ENCODE measurements at regions not wholly inside any gene's neighbourhood (a gene's known extent, or its start where the extent isn't known, plus 50 kb on each side); places are given as distances from the start of the nearest gene placed in this dataset.
A peak's percentile ranks its signal among the peaks of the same experiment; 100 is the strongest.

- no peak for DNase-seq
Measured at GRCh38 chr16:86411897-86412296, 98.4 kb upstream of the FOXF1 start.

DNA sequence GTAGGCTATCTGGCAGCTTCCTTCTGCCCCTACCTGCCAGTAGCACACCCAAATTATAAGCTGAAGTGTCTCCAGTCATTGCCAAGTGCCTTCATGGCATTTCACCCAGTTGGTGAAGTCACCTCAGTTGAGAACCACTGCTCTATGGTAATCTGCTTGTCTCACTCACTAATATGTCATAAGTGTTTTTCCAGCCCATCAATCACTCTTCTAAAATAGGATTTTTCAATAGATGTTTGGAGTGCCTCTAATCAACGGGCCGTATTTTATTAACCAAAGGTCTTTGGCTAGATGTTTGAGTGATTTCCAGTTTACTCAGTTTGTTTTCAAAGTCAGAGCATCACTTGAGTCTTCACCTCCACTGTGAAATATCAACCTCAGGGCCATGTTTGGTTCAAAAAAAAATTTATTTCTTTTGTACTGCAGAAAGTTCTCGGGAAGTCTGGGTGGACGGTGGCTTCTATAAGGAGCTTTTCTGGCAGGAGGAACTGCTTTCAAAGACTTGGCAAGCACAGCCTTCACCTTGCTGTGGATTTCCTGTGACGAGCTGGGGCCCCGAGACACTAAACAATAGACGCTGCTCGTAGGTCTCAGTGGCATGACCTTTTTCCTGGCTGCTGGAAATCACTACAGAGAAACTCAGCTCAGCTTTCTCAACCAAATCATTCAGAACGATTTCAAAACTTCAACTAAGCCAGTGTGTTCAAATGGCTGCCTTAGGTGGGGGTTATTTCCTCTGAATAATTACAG lies 95.2 kb upstream of the FOXF1 start:
- DNase-seq = no peak

DNA sequence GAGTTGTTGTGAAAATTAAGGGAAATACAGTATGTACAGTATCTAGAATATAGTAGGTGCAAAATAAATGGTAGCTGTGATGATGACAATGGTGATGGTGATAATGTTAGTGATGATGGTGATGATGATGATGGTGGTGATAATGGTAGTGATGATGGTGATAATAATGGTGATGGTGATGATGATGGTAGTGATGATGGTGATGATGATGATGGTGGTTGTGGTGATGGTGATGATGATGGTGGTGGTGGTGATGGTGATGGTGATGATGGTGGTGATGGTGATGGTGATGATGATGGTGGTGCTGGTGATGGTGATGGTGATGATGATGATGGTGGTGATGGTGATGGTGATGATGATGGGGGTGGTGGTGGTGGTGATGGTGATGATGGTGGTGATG lies 91.3 kb upstream of the FOXF1 start:
- DNase-seq = no peak

- no peak for DNase-seq
Measured at GRCh38 chr16:86419518-86419917, 90.8 kb upstream of the FOXF1 start.

GRCh38 chr16:86421995-86422394 lies 88.3 kb upstream of the FOXF1 start:
- no peak for DNase-seq

DNA sequence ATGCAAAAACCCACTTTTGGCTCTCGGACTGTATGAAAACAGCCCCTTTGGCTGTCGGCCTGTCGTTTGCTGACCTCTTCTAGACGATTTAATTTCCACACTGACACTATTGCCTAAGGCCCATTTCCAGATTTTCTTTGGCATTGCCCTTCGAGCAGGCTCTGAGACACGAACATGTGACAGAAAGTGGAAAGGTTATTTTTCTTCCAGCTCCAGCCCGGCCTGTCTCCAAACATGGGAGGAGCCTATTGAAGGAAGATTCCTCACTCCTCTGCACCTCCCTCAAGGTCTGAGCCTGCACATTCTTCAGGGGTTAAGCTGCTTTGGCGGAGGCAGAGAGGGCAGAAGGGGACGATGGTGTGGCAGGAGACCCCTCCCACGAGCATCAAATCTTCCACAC lies 85.9 kb upstream of the FOXF1 start:
- no peak for DNase-seq

GRCh38 chr16:86424985-86425384 lies 85.3 kb upstream of the FOXF1 start:
- no peak for DNase-seq

DNA sequence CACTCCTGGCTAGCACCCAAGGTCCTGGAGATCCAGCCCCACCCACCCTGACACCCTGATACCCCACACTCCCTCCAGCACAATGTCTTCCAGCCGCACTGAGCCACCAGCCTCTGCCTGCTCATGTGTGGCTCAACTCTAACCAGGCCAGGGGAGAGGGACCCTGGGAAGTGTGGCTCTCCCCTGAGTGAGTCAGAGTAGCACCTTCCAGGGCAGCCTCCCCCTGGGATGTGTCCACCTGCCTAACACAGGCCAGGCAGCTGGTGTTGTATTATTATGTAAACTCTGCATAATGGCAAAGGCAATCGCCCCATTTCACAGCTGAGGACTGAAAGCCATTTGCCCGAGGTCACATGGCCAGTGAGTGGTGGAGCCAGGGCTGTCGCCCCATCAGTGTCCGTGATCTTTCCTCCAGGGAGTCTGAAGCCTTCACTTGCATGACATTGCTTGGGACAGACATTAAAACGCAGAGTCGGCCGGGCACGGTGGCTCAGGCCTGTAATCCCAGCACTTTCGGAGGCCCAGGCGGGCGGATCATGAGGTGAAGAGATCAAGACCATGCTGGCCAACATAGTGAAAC lies 84.2 kb upstream of the FOXF1 start:
- DNase-seq = no peak

DNA sequence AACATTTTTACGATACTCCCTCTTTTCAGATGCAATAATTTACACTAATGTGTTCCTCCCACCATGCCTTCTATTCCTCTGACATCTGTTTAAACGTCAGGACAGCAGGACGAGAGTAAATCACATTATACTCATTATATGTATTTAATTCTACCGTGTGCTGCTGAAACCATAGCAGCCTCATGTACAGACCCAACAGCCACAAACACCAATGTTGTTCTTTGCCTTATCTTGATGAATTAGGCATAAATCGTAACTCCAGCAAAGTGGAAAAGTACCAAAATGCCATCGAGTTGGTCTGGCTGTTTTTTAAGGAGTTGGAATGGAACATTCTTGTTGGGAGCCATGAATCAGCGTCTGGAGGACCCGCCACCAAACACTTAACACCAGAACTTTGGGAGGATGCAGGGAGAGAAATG lies 82.9 kb upstream of the FOXF1 start:
- peak; percentile 42 for DNase-seq

- DNase-seq = no peak
Measured at GRCh38 chr16:86428729-86429517, 81.4 kb upstream of the FOXF1 start.

DNA sequence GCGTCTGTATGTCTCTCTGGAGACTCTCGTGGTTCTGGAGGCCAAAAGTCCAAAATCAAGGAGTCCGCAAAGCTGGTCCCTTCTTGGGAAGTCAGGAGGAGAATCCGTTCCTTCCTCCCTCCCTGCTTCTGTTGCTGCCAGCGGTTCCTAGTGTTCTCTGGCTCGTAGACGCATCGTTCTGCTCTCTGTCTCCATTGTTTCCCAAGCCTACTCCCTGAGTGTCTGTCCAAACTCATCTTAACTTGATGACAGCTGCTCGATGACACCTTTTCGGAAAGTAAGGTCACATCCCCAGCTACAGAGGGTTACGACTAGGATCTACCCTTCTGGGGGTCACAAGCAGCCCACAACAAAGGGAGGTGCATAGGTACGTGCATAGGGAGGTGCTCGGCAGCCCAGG lies 80.7 kb upstream of the FOXF1 start:
- no peak for DNase-seq

- DNase-seq = no peak
Measured at GRCh38 chr16:86430814-86431213, 79.5 kb upstream of the FOXF1 start.

DNA sequence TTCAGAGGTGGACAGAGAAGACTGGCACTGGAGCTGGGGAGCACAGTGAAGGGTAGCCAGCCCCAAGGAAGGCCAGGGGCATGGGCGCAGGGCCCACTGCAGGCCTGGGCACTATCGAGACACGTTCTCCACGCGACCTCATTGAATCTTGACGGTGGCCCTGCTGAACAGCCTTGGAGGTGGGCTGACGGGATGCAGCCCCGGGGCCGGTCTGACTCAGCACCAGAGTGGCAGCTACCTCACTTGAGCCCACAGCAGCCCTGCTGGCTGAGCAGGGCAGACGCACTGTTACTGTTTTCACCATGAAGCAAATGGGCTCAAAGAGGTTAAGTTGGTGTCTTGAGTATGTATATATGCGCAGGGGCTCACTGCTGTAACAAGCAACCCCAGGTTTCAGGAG lies 78.8 kb upstream of the FOXF1 start:
- no peak for DNase-seq

DNA sequence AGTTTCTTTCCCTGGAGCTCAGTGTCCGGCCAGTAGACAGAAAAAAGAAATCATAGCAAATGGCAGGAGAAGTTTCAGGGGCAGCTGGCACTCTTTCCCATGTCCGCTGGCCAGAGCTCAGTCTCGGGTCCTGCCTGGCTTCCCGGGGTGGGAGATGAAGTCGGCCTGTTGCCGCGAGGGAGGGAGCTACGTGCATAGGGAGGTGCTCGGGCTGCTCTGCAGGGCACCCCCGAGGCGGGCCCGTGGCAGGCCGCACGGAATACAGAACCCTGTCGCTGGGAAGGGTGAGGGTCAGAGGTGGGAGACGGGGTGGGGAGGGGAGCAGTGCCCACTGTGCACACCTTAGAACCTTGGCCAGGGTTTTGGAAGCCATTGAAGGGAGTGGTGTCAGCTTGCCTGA lies 78.3 kb upstream of the FOXF1 start:
- no peak for DNase-seq

DNA sequence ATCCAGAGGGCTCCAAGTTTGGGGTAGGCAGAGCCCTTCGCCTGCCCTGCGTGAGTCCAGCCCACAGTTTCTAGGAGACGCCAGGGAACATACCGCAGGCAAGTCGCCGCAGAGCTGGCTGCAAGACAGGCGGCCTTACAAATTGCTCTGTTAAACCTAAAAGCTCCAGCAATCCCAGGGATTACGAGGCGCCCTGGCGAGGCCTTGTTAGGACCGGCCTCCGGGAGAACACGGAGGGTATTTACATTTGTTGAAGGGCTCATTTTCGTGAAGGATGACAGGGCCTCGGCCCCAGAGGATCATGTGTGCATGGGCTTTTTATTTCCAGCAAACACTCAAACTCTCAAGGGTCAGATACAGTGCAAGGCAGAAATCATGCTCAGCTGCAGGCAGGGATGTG lies 77.6 kb upstream of the FOXF1 start:
- DNase-seq = no peak

DNA sequence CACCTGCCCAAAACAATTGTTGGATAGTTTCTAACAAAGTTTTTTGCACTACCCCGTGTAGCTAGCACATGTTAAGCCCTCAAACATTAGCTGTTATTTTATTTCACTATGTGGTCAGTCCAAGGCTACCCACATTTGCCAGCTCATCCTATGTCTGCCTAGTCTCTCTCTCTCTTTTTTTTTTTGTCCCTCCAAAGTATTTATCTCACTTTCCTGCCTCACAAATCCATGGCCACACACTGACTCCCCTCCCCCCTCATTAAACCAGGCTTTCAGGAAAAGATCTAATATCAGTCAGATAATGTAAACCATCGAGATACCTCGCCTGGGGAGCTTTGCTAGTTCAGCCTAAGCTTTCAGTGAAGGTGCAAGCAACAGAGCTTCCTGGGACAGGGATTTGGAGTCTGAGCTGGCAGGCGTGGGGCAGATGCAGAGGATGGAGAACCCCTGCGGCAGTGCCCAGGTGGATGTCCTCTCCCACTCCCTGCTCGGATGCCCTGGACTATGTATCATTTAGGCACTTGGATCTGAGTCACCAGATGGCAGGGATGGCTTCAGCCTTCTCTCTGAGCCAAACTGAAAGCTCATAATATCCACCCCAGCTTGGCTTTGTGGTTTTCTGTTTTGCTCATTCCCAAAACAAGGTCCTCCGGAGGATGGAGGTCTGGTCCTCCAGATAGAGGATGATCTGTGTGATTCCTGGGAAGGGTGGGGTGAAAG lies 73.7 kb upstream of the FOXF1 start:
- no peak for DNase-seq

- no peak for DNase-seq
Measured at GRCh38 chr16:86437348-86437747, 73.0 kb upstream of the FOXF1 start.

DNA sequence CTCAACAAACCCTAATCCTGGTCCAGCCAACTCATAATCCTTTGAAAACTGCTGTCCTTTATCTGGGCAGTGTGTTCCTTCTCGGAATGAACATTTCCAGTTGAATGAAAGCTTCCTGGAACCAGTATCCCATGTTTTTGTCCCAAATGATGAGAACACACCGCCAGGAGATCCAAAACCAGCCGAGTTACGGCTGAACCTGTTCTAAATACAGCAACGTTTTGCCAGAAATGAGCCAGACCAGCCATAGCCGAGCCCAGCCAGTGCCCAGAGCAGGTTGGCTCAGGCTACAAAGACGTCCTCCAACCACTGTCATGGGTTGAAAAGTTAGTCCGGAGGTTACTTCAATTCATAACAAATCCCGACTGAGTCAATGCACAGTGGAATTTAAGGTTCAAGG lies 67.6 kb upstream of the FOXF1 start:
- no peak for DNase-seq

DNA sequence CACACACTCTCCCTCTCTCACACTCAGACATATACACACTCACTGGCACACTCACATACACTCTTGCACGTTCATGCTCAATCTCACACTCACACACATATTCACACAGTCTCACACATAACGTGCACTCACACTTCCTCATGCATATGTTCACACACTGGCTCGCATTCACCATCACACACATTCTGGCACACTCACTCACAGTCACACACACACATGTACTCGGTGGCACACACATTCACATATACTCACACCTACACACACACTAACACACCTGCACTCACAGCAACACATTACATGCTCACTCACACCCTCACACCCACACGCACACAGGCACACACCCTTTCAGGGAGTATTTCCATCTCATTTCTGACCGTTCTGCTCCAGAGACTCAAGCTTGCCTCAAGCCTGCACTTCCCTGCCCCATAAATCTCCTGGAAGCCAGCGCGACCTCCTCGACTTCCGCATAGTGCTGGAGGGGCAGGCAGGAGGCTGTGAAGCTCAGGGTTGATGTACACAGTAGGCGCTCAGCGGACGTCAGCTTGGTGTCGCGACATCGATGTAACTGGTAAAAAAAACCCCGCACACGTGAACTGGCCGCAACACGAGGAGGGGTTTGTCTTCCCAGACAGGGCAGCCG lies 66.7 kb upstream of the FOXF1 start:
- DNase-seq = no peak

GRCh38 chr16:86444261-86444660 lies 66.1 kb upstream of the FOXF1 start:
- peak; percentile 70 for DNase-seq

DNA sequence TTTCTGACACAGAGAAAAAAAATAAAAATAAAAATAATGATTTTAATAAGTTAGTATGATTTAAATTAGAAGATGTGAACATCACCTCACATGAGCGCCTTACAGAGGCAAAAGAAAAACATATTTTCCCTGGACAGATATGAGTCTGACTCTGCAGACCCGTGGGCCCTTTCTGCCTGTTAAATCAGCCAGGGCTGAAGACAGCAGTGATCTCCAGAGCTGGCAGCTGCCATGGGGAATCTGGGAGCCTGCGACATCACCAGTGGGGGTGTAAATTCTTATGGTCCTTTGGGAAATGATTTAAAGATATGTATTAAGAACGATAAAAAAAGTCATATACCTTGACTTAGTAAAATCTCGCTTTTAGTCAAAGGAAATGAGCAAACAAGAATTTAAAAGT lies 65.7 kb upstream of the FOXF1 start:
- no peak for DNase-seq

GRCh38 chr16:86446279-86446678 lies 64.0 kb upstream of the FOXF1 start:
- no peak for DNase-seq

GRCh38 chr16:86447228-86447627 lies 63.1 kb upstream of the FOXF1 start:
- no peak for DNase-seq

Measured in right kidney (tissue), 1 donor.